ENCODE measurements at regions not wholly inside any gene's neighbourhood (a gene's known extent, or its start where the extent isn't known, plus 50 kb on each side); places are given as distances from the start of the nearest gene placed in this dataset.

GRCh38 chr18:73653827-73654226 lies 493.8 kb downstream of the FBXO15 start:
- DNase-seq (ENCODE audit: low spot score) = no peak
- no peaks in the 10 kb centered on the region for H3K4me1 Mint-ChIP-seq (ENCODE audit: low read depth)
- TF ChIP-seq CTCF (IDR thresholded peaks at IDR 0.05) = no peak
- H3K27me3 Mint-ChIP-seq (ENCODE audit: low read depth) = peaks cover 10% of the 10 kb centered on the region
- H3K9me3 Mint-ChIP-seq (ENCODE audit: low read depth) = no peaks in the 10 kb centered on the region
- no peak overlapping the region for H3K27ac Mint-ChIP-seq (ENCODE audit: unreplicated experiment)
- no peak overlapping the region for H3K4me3 Mint-ChIP-seq (ENCODE audit: unreplicated experiment)
- no peaks in the 10 kb centered on the region for H3K36me3 Mint-ChIP-seq (ENCODE audit: low read depth)

GRCh38 chr18:73653251-73653650 lies 494.4 kb downstream of the FBXO15 start:
- H3K27me3 Mint-ChIP-seq (ENCODE audit: low read depth) = peaks cover 12% of the 10 kb centered on the region
- no peak overlapping the region for H3K27ac Mint-ChIP-seq (ENCODE audit: unreplicated experiment)
- no peaks in the 10 kb centered on the region for H3K36me3 Mint-ChIP-seq (ENCODE audit: low read depth)
- no peak for DNase-seq (ENCODE audit: low spot score)
- H3K4me3 Mint-ChIP-seq (ENCODE audit: unreplicated experiment) = no peak overlapping the region
- TF ChIP-seq CTCF (IDR thresholded peaks at IDR 0.05) = no peak
- H3K4me1 Mint-ChIP-seq (ENCODE audit: low read depth) = no peaks in the 10 kb centered on the region
- H3K9me3 Mint-ChIP-seq (ENCODE audit: low read depth) = no peaks in the 10 kb centered on the region

GRCh38 chr18:73647391-73647790 lies 500.2 kb downstream of the FBXO15 start:
- no peak for TF ChIP-seq CTCF (IDR thresholded peaks at IDR 0.05)
- Mint-ChIP-seq H3K9me3 (ENCODE audit: low read depth) (no peaks in the 10 kb centered on the region), H3K27ac (ENCODE audit: unreplicated experiment) (no peak overlapping the region), H3K36me3 (ENCODE audit: low read depth) (no peaks in the 10 kb centered on the region), H3K27me3 (ENCODE audit: low read depth) (peaks cover 6% of the 10 kb centered on the region), H3K4me1 (ENCODE audit: low read depth) (no peaks in the 10 kb centered on the region), H3K4me3 (ENCODE audit: unreplicated experiment) (no peak overlapping the region)
- no peak for DNase-seq (ENCODE audit: low spot score)

GRCh38 chr18:73646772-73647171 lies 500.9 kb downstream of the FBXO15 start:
- Mint-ChIP-seq H3K27me3 (ENCODE audit: low read depth) (peaks cover 6% of the 10 kb centered on the region), H3K4me1 (ENCODE audit: low read depth) (no peaks in the 10 kb centered on the region), H3K27ac (ENCODE audit: unreplicated experiment) (no peak overlapping the region), H3K9me3 (ENCODE audit: low read depth) (no peaks in the 10 kb centered on the region), H3K36me3 (ENCODE audit: low read depth) (no peaks in the 10 kb centered on the region), H3K4me3 (ENCODE audit: unreplicated experiment) (no peak overlapping the region)
- TF ChIP-seq CTCF (IDR thresholded peaks at IDR 0.05) = no peak
- no peak for DNase-seq (ENCODE audit: low spot score)

- TF ChIP-seq CTCF (IDR thresholded peaks at IDR 0.05) = no peak
- H3K4me1 Mint-ChIP-seq (ENCODE audit: low read depth) = no peaks in the 10 kb centered on the region
- H3K27me3 Mint-ChIP-seq (ENCODE audit: low read depth) = peaks cover 6% of the 10 kb centered on the region
- H3K36me3 Mint-ChIP-seq (ENCODE audit: low read depth) = no peaks in the 10 kb centered on the region
- no peak overlapping the region for H3K27ac Mint-ChIP-seq (ENCODE audit: unreplicated experiment)
- no peaks in the 10 kb centered on the region for H3K9me3 Mint-ChIP-seq (ENCODE audit: low read depth)
- DNase-seq (ENCODE audit: low spot score) = no peak
- H3K4me3 Mint-ChIP-seq (ENCODE audit: unreplicated experiment) = no peak overlapping the region
Observed at GRCh38 chr18:73646196-73646595, 501.4 kb downstream of the FBXO15 start.
